IMR-90 (cell line): ENCODE measurements at regions not wholly inside any gene's neighbourhood (a gene's known extent, or its start where the extent isn't known, plus 50 kb on each side); places are given as distances from the start of the nearest gene placed in this dataset.
"Not testable (repeated sequence)": the region's sequence is repeated elsewhere in the genome, so short reads cannot be mapped to it uniquely, and the experiment has no call there.

Experiments used
- ATAC-seq: fragments of 200-7000 bp; cut with Tn5 transposase; 2 replicates; pipeline ENCODE4 v1.9.1; 2020; ENCODE audit warnings: low read depth, mild to moderate bottlenecking, moderate library complexity
- BruUV-seq: library from RNA; stranded (reverse); fragments of 400-500 nt; replicated peaks from 2 replicates; lab custom pipeline; 2021; lab: Mats Ljungman, UMichigan
- CTCF ChIA-PET: fragments of 300-600 bp; formaldehyde crosslinking; extraction: SDS; loops from one replicate; lab custom pipeline; 2021; ENCODE audit warnings: antibody characterized with exemption; lab: Yijun Ruan, JAX
- POLR2A ChIA-PET: fragments of 300-600 bp; sonication (Branson Sonifier 250); formaldehyde crosslinking; loops from one replicate; lab custom pipeline; 2022; ENCODE audit warnings: antibody characterized with exemption; ENCODE audit not compliant: unreplicated experiment; lab: Charles Lee
- DNase-seq: peaks from one replicate; pipeline ENCODE4 v3.0.0; 2013
- H2AFZ ChIP-seq: replicated peaks from 2 replicates; pipeline ENCODE3; 2013; ENCODE audit warnings: low read length, mild to moderate bottlenecking; ENCODE audit not compliant: poor library complexity
- H2AK5ac ChIP-seq: 2 replicates; pipeline ENCODE4 v1.6.1; 2013; ENCODE audit warnings: low read depth, low read length, inconsistent platforms
- H2AK9ac ChIP-seq: replicated peaks from 2 replicates; pipeline ENCODE3; 2013; ENCODE audit warnings: mild to moderate bottlenecking, low read depth, low read length, moderate library complexity; ENCODE audit not compliant: poor library complexity
- H2BK120ac ChIP-seq: 2 replicates; pipeline ENCODE4 v1.6.1; 2013; ENCODE audit warnings: low read depth, low read length, inconsistent platforms
- H2BK15ac ChIP-seq: 3 replicates; pipeline ENCODE4 v1.6.1; 2013; ENCODE audit warnings: low read depth, low read length, inconsistent platforms
- H2BK20ac ChIP-seq: 2 replicates; pipeline ENCODE4 v1.6.1; 2013; ENCODE audit warnings: low read depth, mild to moderate bottlenecking, inconsistent platforms, low read length, moderate library complexity
- H2BK5ac ChIP-seq: 2 replicates; pipeline ENCODE4 v1.6.1; 2013; ENCODE audit warnings: mild to moderate bottlenecking, low read depth, low read length, inconsistent platforms; ENCODE audit not compliant: poor library complexity, severe bottlenecking
- H3K14ac ChIP-seq: replicated peaks from 2 replicates; pipeline ENCODE4 v1.6.1; 2013; ENCODE audit warnings: low read depth, low read length, inconsistent platforms
- H3K18ac ChIP-seq: 2 replicates; pipeline ENCODE4 v1.6.1; 2013; ENCODE audit warnings: low read depth, low read length, control low read depth
- H3K23ac ChIP-seq: 2 replicates; pipeline ENCODE4 v1.6.1; 2013; ENCODE audit warnings: low read depth, low read length, inconsistent platforms
- H3K27ac ChIP-seq: 2 replicates; pipeline ENCODE4 v1.5.1; 2013; ENCODE audit warnings: mild to moderate bottlenecking, control low read depth, low read length; ENCODE audit not compliant: insufficient read depth
- H3K27me3 ChIP-seq: 2 replicates; pipeline ENCODE4 v1.6.1; 2013; ENCODE audit warnings: low read length; ENCODE audit not compliant: control insufficient read depth, insufficient read depth
- H3K36me3 ChIP-seq: 2 replicates; pipeline ENCODE4 v1.6.1; 2013; ENCODE audit warnings: low read length, mixed read lengths; ENCODE audit not compliant: control insufficient read depth, insufficient read depth
- H3K4ac ChIP-seq: 2 replicates; pipeline ENCODE4 v1.6.1; 2013; ENCODE audit warnings: low read depth, low read length, inconsistent platforms
- H3K4me1 ChIP-seq: 2 replicates; pipeline ENCODE4 v1.6.1; 2013; ENCODE audit warnings: low read length, mixed read lengths; ENCODE audit not compliant: control insufficient read depth, insufficient read depth
- H3K4me2 ChIP-seq: 2 replicates; pipeline ENCODE4 v1.6.1; 2013; ENCODE audit warnings: low read depth, mild to moderate bottlenecking, control low read depth, low read length, moderate library complexity
- H3K4me3 ChIP-seq: 2 replicates; pipeline ENCODE4 v1.5.1; 2013; ENCODE audit warnings: low read depth, mild to moderate bottlenecking, control low read depth, low read length, moderate library complexity; ENCODE audit not compliant: insufficient read depth
- H3K56ac ChIP-seq: 2 replicates; pipeline ENCODE4 v1.6.1; 2013; ENCODE audit warnings: low read length, inconsistent platforms; ENCODE audit not compliant: insufficient read depth; ENCODE audit errors: extremely low read depth
- H3K79me1 ChIP-seq, 2 experiments: 2 replicates each; pipeline ENCODE4 v1.6.1; 2013; ENCODE audit warnings: low read length in 2 of 2, inconsistent platforms in 1 of 2, low read depth in 1 of 2
- H3K9ac ChIP-seq: 2 replicates; pipeline ENCODE4 v1.6.1; 2013; ENCODE audit warnings: low read depth, low read length, control low read depth
- H3K9me1 ChIP-seq: 2 replicates; pipeline ENCODE4 v1.6.1; 2013; ENCODE audit warnings: low read length, inconsistent platforms; ENCODE audit not compliant: insufficient read depth
- H3K9me3 ChIP-seq: 2 replicates; pipeline ENCODE4 v1.6.1; 2013; ENCODE audit warnings: low read length; ENCODE audit not compliant: control insufficient read depth, insufficient read depth
- H4K20me1 ChIP-seq: 2 replicates; pipeline ENCODE4 v1.6.1; 2013; ENCODE audit warnings: low read length, inconsistent platforms; ENCODE audit not compliant: insufficient read depth
- H4K5ac ChIP-seq: 2 replicates; pipeline ENCODE4 v1.6.1; 2013; ENCODE audit warnings: mild to moderate bottlenecking, low read depth, low read length, control low read depth
- H4K8ac ChIP-seq, 2 experiments: 2 replicates each; pipeline ENCODE4 v1.6.1; 2013; ENCODE audit warnings: low read depth in 2 of 2, low read length in 2 of 2, control low read depth in 1 of 2, inconsistent platforms in 1 of 2
- H4K91ac ChIP-seq: 2 replicates; pipeline ENCODE4 v1.6.1; 2013; ENCODE audit warnings: low read depth, low read length, inconsistent platforms; ENCODE audit not compliant: insufficient read depth
- RCOR1 ChIP-seq: IDR thresholded peaks from 2 replicates; pipeline ENCODE4 v1.6.1; 2012; ENCODE audit warnings: mild to moderate bottlenecking, low read length, improper control_type of control experiment; ENCODE audit not compliant: insufficient replicate concordance
- WGBS, 2 experiments: methylation state at CpG; one replicate each; pipeline versions ENCODE4 v1.1.5 to v1.1.7; 2013; ENCODE audit warnings: missing lambda C conversion rate in 2 of 2; ENCODE audit not compliant: insufficient read length in 1 of 2; ENCODE audit errors: extremely low coverage in 2 of 2; 5-methylcytosine and 5-hydroxymethylcytosine counted together
- dilution Hi-C: fragments of 300-500 bp; cut with HindIII; formaldehyde crosslinking; loops from one replicate; pipeline ENCODE4 v1.14.3; 2018; ENCODE audit warnings: low sequenced_read_pairs; ENCODE audit not compliant: unreplicated experiment
- in situ Hi-C: fragments of 300-500 bp; cut with MboI; formaldehyde crosslinking; loops from 3 replicates; pipeline ENCODE4 v1.14.3; 2019; ENCODE audit warnings: low sequenced_read_pairs, inconsistent platforms, mixed read lengths
- intact Hi-C: fragments of 100-400 bp; cut with micrococcal nuclease; formaldehyde crosslinking; loops from 2 replicates; pipeline ENCODE4 v1.10.0; 2022
- TF ChIP-seq, protein P1 (sequence below): fragments of 150-350 bp; IDR thresholded peaks from 2 replicates; pipeline ENCODE4 v1.6.1; 2016; ENCODE audit warnings: low read depth, mild to moderate bottlenecking, low read length, moderate library complexity, borderline replicate concordance
- TF ChIP-seq, protein P2 (sequence below): fragments of 150-350 bp; IDR thresholded peaks from 2 replicates; pipeline ENCODE4 v1.6.1; 2017; ENCODE audit warnings: mild to moderate bottlenecking, antibody characterized with exemption, low read length, low read depth

DNA sequence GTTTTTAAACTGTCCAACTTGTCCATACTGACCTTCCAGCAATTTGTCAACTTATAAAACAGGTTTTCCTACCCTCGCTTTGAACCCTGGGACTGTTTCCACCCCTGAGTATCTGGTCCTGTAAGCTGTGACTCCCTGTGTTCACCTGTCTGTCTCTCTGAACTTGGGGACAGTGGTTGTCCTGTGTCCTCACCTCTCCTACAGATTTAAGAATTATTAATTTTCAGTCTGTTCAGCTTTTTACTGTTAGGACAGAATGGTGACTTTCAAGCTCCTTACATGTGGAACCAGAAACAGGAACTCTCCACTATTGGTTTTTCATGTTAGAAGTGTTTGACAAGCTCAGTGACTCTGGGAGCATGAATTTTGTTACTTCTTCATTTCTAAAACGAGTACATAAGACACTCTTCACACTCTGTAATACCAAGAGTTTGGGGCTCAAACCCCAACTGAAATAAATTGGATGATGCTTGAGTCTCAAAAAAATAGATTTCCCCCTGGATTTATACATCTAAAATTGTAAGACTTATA, 713.9 kb downstream of the COL12A1 start:
- Histone ChIP-seq H4K5ac (no peak overlapping the region), H4K91ac (no peak overlapping the region), H3K9me3 (no peaks in the 10 kb centered on the region), H3K14ac (no peak overlapping the region), H3K27ac (no peak overlapping the region), H2AK9ac (no peak overlapping the region), H3K56ac (no peak overlapping the region), H2BK120ac (no peak overlapping the region), H3K9ac (no peak overlapping the region), H3K4me3 (no peak overlapping the region), H2AK5ac (no peak overlapping the region), H2AFZ (no peak overlapping the region), H3K9me1 (no peaks in the 10 kb centered on the region), H4K20me1 (no peaks in the 10 kb centered on the region), H3K4me2 (no peak overlapping the region), H2BK20ac (no peak overlapping the region), H4K8ac (no peak overlapping the region), H3K4me1 (no peaks in the 10 kb centered on the region), H2BK15ac (no peak overlapping the region), H3K79me1 (no peaks in the 10 kb centered on the region), H3K4ac (no peak overlapping the region), H3K36me3 (no peaks in the 10 kb centered on the region), H2BK5ac (no peak overlapping the region), H3K27me3 (no peaks in the 10 kb centered on the region), H3K18ac (no peak overlapping the region), H3K23ac (no peak overlapping the region)
- POLR2A ChIA-PET: no interaction called here
- in situ Hi-C loops: no loop called here
- ATAC-seq: no peak
- no TSS peak for BruUV-seq
- no peak for DNase-seq
- dilution Hi-C loops: no loop called here
- CTCF ChIA-PET: no interaction called here
- 100% methylated on average over 1 of the region's 2 CpGs; no CpG with 5 or more reads in 1 of the 2 experiments for WGBS, 2 experiments
- TF ChIP-seq, protein P1, sequence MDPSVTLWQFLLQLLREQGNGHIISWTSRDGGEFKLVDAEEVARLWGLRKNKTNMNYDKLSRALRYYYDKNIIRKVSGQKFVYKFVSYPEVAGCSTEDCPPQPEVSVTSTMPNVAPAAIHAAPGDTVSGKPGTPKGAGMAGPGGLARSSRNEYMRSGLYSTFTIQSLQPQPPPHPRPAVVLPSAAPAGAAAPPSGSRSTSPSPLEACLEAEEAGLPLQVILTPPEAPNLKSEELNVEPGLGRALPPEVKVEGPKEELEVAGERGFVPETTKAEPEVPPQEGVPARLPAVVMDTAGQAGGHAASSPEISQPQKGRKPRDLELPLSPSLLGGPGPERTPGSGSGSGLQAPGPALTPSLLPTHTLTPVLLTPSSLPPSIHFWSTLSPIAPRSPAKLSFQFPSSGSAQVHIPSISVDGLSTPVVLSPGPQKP: no peak
- TF ChIP-seq RCOR1: no peak
- TF ChIP-seq, protein P2, sequence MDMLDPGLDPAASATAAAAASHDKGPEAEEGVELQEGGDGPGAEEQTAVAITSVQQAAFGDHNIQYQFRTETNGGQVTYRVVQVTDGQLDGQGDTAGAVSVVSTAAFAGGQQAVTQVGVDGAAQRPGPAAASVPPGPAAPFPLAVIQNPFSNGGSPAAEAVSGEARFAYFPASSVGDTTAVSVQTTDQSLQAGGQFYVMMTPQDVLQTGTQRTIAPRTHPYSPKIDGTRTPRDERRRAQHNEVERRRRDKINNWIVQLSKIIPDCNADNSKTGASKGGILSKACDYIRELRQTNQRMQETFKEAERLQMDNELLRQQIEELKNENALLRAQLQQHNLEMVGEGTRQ: no peak
- intact Hi-C loops: no loop called here

DNA sequence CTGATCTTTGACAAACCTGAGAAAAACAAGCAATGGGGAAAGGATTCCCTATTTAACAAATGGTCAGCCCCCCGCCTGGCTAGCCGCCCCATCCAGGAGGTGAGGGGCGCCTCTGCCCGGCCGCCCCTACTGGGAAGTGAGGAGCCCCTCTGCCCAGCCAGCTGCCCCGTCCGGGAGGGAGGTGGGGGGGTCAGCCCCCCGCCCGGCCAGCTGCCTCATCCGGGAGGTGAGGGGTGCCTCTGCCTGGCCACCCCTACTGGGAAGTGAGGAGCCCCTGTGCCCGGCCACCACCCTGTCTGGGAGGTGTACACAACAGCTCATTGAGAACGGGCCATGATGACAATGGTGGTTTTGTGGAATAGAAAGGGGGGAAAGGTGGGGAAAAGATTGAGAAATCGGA, 717.1 kb downstream of the COL12A1 start:
- H3K23ac ChIP-seq, H3K9me1 ChIP-seq, BruUV-seq, H2BK15ac ChIP-seq, H3K4me2 ChIP-seq, H2AK5ac ChIP-seq, H2AFZ ChIP-seq, H3K56ac ChIP-seq, H3K14ac ChIP-seq, H3K4me3 ChIP-seq, H2BK5ac ChIP-seq, ATAC-seq, H2BK120ac ChIP-seq, H4K91ac ChIP-seq, H4K20me1 ChIP-seq, H4K8ac ChIP-seq, intact Hi-C loops, H3K4ac ChIP-seq, in situ Hi-C loops, H2AK9ac ChIP-seq, H3K36me3 ChIP-seq, H3K79me1 ChIP-seq, CTCF ChIA-PET, H3K27ac ChIP-seq, H3K27me3 ChIP-seq, H3K18ac ChIP-seq, dilution Hi-C loops, H3K4me1 ChIP-seq, H4K5ac ChIP-seq, H3K9ac ChIP-seq, H2BK20ac ChIP-seq, POLR2A ChIA-PET, H3K9me3 ChIP-seq, DNase-seq: not testable (repeated sequence)
- no CpG with 5 or more reads among the region's 13 CpGs for WGBS, 2 experiments
